ENCODE measurements at regions not wholly inside any gene's neighbourhood (a gene's known extent, or its start where the extent isn't known, plus 50 kb on each side); places are given as distances from the start of the nearest gene placed in this dataset.
A peak's percentile ranks its signal among the peaks of the same experiment; 100 is the strongest.

DNA sequence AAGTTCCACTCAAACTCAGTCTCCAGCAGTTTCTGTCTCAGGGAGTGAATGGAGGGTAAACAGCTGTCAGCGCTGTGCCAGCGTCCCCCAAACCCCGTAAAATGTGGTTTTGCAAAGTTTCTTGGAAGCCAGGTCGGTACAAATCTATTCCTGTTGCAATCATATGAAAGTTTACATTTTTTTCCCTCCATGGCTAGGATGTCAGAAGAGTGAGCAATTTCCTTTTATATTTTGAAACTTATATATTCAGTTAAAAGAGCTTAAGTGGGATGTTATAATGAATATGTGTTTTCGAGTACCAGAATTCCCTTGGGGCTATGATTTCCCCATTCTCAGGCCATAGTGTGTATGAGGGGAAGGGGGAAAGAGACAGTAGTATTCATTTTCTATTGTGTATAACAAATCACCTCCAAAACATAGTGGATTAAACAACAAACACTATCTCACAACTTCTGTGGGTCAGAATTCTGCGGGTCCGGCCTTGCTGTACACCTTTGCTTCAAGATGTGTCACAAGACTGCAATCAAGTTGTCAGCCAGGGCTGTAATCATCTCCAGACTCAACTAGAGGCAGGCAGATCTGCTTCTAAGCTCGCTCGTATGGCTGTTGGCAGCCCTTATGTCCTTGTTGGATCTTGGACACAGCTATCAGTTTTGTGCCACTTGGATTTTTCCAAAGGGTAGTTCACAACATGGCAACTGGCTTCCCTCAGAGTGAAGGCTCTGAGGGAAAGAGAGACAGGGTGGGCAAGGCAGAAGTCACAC is 107.4 kb downstream of the SNX18 start:
- CTCF ChIA-PET = no interaction called here
- TF ChIP-seq, protein P1, sequence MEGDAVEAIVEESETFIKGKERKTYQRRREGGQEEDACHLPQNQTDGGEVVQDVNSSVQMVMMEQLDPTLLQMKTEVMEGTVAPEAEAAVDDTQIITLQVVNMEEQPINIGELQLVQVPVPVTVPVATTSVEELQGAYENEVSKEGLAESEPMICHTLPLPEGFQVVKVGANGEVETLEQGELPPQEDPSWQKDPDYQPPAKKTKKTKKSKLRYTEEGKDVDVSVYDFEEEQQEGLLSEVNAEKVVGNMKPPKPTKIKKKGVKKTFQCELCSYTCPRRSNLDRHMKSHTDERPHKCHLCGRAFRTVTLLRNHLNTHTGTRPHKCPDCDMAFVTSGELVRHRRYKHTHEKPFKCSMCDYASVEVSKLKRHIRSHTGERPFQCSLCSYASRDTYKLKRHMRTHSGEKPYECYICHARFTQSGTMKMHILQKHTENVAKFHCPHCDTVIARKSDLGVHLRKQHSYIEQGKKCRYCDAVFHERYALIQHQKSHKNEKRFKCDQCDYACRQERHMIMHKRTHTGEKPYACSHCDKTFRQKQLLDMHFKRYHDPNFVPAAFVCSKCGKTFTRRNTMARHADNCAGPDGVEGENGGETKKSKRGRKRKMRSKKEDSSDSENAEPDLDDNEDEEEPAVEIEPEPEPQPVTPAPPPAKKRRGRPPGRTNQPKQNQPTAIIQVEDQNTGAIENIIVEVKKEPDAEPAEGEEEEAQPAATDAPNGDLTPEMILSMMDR (IDR thresholded peaks at IDR 0.05; ENCODE audit: unreplicated experiment) = no peak
- H3K27ac Mint-ChIP-seq (ENCODE audit: unreplicated experiment) = no peak overlapping the region
- no TSS peak for BruUV-seq (replicated peaks)
- H3K4me3 Mint-ChIP-seq (ENCODE audit: low read depth, unreplicated experiment) = no peak overlapping the region
- H3K9me3 Mint-ChIP-seq (ENCODE audit: low read depth, unreplicated experiment) = peaks cover 3% of the 10 kb centered on the region
- no peaks in the 10 kb centered on the region for H3K27me3 Mint-ChIP-seq (ENCODE audit: unreplicated experiment)
- peaks cover 24% of the 10 kb centered on the region for H3K4me1 Mint-ChIP-seq (ENCODE audit: low read depth, unreplicated experiment)
- no peaks in the 10 kb centered on the region for H3K36me3 Mint-ChIP-seq (ENCODE audit: insufficient read depth, unreplicated experiment)
- intact Hi-C loops (cut with micrococcal nuclease; ENCODE audit: unreplicated experiment) = no loop called here
- DNase-seq = no peak

- H3K4me3 Mint-ChIP-seq (ENCODE audit: low read depth, unreplicated experiment) = no peak overlapping the region
- CTCF ChIA-PET = no interaction called here
- H3K9me3 Mint-ChIP-seq (ENCODE audit: low read depth, unreplicated experiment) = no peaks in the 10 kb centered on the region
- H3K27ac Mint-ChIP-seq (ENCODE audit: unreplicated experiment) = no peak overlapping the region
- no TSS peak for BruUV-seq (replicated peaks)
- H3K4me1 Mint-ChIP-seq (ENCODE audit: low read depth, unreplicated experiment) = peaks cover 13% of the 10 kb centered on the region
- H3K36me3 Mint-ChIP-seq (ENCODE audit: insufficient read depth, unreplicated experiment) = no peaks in the 10 kb centered on the region
- H3K27me3 Mint-ChIP-seq (ENCODE audit: unreplicated experiment) = no peaks in the 10 kb centered on the region
- intact Hi-C loops (cut with micrococcal nuclease; ENCODE audit: unreplicated experiment) = no loop called here
- no peak for DNase-seq
- TF ChIP-seq, protein P1 (IDR thresholded peaks at IDR 0.05; ENCODE audit: unreplicated experiment) = no peak
These were observed 104.2 kb downstream of the SNX18 start for GRCh38 chr5:54621709-54622108.

GRCh38 chr5:54621048-54621447 is 103.5 kb downstream of the SNX18 start:
- CTCF ChIA-PET = no interaction called here
- Mint-ChIP-seq H3K27ac (ENCODE audit: unreplicated experiment) (no peak overlapping the region), H3K27me3 (ENCODE audit: unreplicated experiment) (no peaks in the 10 kb centered on the region), H3K4me1 (ENCODE audit: low read depth, unreplicated experiment) (peaks cover 13% of the 10 kb centered on the region), H3K36me3 (ENCODE audit: insufficient read depth, unreplicated experiment) (no peaks in the 10 kb centered on the region), H3K9me3 (ENCODE audit: low read depth, unreplicated experiment) (no peaks in the 10 kb centered on the region), H3K4me3 (ENCODE audit: low read depth, unreplicated experiment) (no peak overlapping the region)
- intact Hi-C loops (cut with micrococcal nuclease; ENCODE audit: unreplicated experiment) = no loop called here
- no TSS peak for BruUV-seq (replicated peaks)
- TF ChIP-seq, protein P1 (IDR thresholded peaks at IDR 0.05; ENCODE audit: unreplicated experiment) = no peak
- peak; percentile 8 for DNase-seq

DNA sequence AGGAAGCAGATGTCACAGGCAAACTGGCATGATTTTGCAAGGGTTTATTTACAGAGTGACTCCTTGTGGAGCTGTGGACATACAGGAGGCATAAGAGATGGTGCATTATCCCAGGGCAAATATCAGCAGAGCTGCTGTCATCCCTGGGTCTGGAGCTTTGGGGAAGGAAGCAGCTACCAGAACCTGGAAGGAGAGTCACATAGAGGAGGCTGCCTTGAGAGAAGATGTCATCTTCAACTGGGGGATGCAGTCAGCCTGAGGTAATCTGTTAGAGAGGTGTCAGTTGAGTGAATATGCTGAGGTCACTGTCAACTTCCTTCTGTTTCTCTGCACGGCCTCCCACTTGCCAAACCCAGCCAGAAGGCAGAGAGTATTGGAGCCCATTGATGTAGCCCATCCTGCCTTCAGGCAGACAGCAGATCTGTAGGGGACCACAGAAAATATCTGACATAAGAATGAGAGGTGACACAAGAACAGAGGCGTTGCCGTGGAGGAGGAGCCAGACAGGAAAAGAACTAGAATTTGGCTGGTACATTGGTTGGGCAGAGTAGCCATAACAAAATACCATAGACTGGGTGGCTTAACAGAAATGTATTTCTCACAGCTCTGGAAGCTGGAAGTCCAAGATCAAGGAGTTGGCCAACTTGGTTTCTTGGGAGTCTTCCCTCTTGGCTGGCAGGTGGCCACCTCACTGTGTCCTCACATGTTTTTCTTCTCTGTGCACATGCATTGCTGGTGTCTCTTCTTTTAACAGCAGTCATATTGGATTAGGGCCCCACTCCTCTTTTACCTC is 102.8 kb downstream of the SNX18 start:
- no peaks in the 10 kb centered on the region for H3K9me3 Mint-ChIP-seq (ENCODE audit: low read depth, unreplicated experiment)
- H3K27me3 Mint-ChIP-seq (ENCODE audit: unreplicated experiment) = no peaks in the 10 kb centered on the region
- no peaks in the 10 kb centered on the region for H3K36me3 Mint-ChIP-seq (ENCODE audit: insufficient read depth, unreplicated experiment)
- BruUV-seq (replicated peaks) = no TSS peak
- CTCF ChIA-PET = no interaction called here
- no peak overlapping the region for H3K27ac Mint-ChIP-seq (ENCODE audit: unreplicated experiment)
- TF ChIP-seq, protein P1 (IDR thresholded peaks at IDR 0.05; ENCODE audit: unreplicated experiment) = no peak
- no peak for DNase-seq
- intact Hi-C loops (cut with micrococcal nuclease; ENCODE audit: unreplicated experiment) = no loop called here
- peaks cover 13% of the 10 kb centered on the region for H3K4me1 Mint-ChIP-seq (ENCODE audit: low read depth, unreplicated experiment)
- H3K4me3 Mint-ChIP-seq (ENCODE audit: low read depth, unreplicated experiment) = no peak overlapping the region
